Fibroblast of skin of right biceps (primary cell): ENCODE measurements at regions not wholly inside any gene's neighbourhood (a gene's known extent, or its start where the extent isn't known, plus 50 kb on each side); places are given as distances from the start of the nearest gene placed in this dataset.

Experiments used
- DNase-seq: peaks from one replicate; pipeline ENCODE4 v3.0.0-alpha.2; 2013

- DNase-seq = peak; percentile 75
Observed at GRCh38 chr13:97057176-97057575, 62.9 kb upstream of the OXGR1 start.

DNA sequence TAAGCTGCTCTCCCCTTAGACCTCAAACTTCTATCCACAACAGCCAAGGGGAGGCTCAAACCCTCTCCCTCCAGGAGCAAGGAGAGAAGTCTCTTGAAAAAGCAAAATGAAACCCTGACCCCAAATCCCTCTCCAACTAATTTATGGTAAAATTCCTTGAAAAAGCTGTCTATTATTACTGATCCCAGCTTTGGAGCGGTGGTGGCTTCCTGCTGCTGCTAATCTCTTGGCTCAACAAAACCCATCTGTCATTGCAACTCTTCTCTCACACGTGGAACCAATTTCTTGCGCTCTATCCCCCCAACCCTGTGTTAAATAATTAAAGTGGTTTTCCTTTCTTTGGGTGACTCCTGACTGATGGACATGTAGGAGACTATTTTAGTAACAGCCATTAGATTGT lies 64.1 kb upstream of the OXGR1 start:
- DNase-seq = peak; percentile 83

DNA sequence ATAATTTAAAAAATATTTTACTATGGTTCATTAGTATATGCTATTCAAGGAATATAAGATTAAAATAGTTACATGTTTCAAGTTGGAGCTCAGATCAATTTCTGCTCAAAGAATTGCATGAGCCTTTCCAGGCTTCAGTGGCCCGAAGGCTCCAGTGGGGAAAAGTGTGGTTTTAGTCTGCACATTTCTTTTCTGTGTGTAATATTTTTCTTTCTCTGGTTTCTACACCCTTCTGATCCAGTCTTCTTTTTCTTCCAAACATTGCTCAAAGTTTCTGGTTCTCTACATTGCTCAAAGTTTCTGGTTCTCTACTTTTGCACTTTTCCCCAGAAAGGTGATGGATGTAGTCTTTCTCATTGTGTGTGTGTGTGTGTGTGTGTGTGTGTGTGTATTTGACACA lies 64.7 kb upstream of the OXGR1 start:
- DNase-seq = peak; percentile 67

DNA sequence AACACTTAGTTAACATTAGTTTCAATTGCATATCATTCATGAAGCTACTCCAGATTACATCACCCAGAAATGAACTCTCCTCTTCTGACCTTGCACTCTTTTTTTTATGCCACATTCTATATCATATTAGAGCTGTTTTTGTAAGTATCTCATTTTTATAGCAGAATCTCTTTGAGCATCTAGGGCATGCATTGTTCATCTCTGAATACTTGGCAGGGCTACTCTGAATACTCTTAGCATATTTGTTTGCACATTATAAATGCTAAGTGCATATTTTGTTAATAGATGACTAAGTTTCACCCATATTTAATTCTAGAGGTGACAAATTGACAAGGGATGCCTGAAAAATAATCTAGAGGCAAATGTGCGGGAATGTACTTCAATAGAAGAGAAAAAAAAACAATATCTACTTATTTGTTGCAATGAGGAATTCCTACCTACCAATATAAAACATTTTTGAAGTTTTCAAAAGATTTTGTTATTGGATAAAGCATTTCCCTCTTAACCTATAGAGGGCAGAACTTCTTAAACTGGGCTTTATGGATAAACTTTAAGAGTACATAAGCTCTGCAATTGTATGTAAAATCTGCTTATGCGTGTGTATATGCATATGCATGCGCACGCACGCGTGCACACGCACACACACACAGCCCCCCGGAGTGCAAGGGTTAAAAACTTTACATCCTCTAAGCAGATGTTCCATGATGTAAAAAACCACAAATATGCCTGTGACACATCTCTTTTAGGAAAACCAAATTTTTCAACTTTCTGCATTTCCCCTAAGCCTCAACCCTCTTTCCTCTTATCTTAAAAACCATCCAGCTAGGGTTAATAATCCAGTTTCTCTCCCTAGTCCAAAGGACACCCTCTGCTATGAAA lies 73.0 kb upstream of the OXGR1 start:
- peak; percentile 79 for DNase-seq

GRCh38 chr13:97068151-97068550 lies 73.9 kb upstream of the OXGR1 start:
- peak; percentile 11 for DNase-seq

- no peak for DNase-seq
Observed at GRCh38 chr13:97069050-97069815, 75.0 kb upstream of the OXGR1 start.

GRCh38 chr13:97072297-97072696 lies 78.0 kb upstream of the OXGR1 start:
- no peak for DNase-seq

DNA sequence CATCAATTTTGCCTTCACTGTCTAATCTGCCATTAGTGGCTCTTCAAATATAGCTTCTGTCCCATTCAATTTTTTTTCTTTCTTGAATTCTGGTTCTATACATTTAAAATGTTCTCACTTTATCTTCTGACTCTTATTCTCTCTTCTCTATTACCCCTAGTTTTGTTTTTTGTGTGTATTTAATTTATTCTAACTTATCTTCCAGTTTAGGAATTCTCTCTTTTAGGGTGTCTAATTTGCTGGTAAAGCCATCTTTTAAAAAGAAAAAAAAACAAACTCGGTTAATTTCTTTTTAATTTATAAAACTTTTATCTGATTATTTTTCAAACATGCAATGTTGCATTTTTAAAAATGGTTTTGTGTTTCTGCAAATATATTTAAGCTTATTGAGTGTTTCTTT lies 80.3 kb upstream of the OXGR1 start:
- DNase-seq = no peak

DNA sequence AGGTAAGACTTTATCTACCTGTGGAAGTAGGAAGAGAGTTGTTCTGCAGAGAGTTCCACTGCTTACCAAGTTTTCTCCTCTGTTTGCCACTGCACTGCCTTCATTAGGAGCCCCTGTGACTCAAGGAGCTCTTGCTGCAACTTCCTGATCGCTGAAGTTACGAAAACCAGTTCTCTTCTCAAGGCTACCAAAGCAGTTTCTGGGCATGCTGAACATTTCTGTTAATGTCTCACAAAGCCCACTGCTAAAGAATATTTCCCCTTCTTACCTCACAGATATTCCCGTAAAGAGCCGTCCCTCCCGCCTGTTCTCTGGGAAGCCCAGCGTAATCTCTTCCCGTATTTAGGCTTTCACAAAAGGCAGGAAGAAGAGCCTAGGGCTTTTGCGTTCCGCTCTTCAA lies 82.6 kb upstream of the OXGR1 start:
- DNase-seq = no peak

DNA sequence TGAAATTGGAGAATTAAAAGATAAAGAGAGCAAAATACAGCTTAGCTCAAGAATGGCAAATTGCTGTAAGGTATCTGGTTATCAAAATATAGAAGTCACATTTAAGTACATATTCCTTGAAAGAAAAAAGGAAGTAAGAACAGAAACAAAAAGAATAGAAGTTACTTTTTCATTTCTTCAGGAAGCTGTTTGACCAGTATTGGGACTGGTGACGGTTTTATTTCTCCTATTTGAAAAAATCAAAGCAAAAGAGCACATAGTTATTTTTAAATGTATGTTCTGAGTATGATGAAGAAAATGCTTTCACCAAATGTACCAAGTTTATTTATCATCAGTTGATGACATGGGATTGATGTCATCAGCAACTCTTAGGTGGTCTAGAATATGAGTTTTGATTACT lies 83.1 kb upstream of the OXGR1 start:
- DNase-seq = no peak

DNA sequence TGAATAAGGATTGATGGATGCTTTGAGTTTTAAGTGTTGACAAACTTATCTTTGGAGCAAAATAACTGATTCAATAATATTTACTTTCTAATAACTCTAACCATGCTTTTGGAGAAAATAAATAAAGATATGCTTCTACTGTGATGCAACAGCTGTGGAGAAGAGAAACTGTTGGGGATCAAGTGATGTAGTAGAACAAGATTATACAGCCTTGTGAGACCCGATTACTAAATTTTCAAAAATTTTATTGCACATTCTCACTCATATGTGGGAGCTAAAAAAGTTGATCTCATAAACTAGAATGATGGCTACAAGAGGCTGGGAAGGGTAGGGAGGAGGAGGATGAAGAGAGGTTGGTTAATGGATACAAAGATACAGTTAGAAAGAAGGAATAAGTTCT lies 85.5 kb upstream of the OXGR1 start:
- no peak for DNase-seq

- DNase-seq = no peak
Observed at GRCh38 chr13:97082461-97083207, 88.4 kb upstream of the OXGR1 start.

- DNase-seq = no peak
Observed at GRCh38 chr13:97091196-97091595, 96.9 kb upstream of the OXGR1 start.

GRCh38 chr13:97100821-97101220 lies 106.5 kb upstream of the OXGR1 start:
- no peak for DNase-seq

DNA sequence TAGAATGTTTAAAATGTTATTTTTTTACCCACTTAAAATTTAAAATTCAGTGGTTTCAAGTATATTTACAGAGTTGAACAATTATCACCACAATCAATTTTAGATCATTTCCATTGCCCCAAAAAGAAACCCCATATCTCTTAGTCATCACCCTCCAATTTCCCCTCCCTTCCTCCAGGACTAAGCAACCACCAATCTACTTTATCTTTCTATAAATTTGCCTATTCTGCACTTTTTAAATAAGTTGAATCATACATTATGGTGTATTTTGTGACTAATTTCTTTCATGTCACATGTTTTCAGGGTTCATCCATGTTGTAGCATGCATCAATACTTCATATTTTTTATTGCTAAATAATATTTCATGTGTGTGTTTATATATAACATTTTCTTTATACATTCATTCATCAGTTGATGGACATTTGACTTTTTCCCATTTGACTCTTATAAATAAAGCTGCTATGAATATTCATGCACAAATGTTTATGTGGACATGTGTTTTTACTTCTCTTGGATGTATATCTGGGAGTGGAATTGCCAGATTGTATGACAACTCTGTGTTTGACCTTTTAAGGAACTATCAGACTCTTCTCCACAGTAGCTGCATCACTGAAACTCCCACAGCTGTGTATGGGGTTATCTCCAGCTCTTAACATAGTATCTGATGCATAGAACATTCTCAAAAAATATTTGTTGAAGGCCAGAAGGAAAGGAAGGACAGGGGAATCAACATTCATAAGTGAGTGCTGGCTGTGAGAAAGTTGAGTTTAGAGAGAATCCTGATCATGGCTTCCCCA lies 107.8 kb upstream of the OXGR1 start:
- no peak for DNase-seq

DNA sequence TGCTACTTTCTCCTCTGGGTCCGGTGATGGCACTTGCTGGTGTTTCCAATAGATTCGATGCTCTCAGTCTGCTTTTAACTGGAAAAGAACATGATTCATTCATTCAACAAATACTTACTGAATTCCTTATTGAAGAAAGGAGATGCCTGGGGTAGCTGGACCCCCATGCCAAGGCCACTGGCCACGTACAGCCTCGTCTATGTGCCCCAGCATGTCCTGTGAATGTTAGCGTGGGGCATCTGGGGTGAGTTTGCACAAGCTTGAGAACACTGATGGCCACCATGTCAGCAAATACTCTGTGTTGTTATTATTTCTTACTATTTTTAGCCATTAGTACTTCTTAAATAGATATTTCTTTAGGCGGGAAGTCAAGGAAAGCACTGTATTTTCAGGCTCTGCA lies 112.0 kb upstream of the OXGR1 start:
- DNase-seq = no peak

DNA sequence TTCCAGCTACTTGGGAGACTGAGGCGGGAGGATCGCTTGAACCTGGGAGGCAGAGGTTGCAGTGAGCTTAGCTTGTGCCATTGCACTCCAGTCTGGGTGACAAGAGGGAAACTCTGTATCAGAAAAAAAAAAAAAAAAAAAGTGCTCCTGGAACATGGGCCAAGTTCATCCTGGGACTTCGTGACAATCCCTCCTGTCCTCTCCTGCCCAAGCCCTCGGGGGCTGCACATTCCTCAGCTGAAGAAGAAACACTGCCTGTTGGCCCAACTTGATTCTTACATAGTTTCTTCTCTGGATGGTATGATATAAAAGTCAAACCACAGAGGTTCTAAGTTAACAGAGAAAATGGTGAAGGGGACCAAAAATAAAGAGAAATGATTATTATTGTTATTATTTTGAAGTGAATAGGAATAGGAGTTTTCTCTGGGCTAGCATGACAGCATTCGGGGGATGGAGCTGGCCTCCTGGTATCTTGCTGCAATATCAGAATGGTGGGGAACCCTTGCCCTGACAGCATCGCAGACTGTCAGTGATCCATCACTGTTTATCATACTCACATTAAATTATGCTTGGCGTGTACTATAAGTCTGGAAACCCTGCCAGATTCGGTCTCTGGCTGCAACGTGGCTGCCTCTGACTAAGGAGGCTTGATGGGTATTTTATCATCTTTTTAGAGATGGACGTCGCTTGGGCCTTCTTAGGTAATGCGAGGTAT lies 113.7 kb upstream of the OXGR1 start:
- peak; percentile 54 for DNase-seq

- peak; percentile 67 for DNase-seq
Observed at GRCh38 chr13:97108530-97108900, 113.6 kb upstream of the MBNL2 start.

DNA sequence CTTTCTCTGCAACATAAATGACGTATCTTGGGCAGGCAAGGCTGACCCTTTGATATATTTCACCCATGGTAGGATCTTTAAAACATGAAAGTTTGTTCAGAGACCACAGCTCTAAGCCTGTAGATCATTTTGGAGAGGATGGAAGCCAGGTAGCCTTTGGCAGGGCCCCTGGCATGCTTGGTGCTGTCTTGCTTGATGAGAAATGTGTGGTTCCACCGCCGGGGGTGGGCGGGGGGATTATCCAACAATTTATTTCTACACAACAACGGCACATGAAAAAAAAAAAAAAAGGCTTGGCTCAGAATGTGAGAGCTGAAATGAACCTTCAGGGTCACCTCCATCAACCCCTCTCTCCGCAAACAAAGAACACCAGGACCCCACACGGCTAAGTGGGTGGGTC lies 112.9 kb upstream of the MBNL2 start:
- no peak for DNase-seq

- DNase-seq = peak; percentile 90
Observed at GRCh38 chr13:97109841-97110492, 112.2 kb upstream of the MBNL2 start.

DNA sequence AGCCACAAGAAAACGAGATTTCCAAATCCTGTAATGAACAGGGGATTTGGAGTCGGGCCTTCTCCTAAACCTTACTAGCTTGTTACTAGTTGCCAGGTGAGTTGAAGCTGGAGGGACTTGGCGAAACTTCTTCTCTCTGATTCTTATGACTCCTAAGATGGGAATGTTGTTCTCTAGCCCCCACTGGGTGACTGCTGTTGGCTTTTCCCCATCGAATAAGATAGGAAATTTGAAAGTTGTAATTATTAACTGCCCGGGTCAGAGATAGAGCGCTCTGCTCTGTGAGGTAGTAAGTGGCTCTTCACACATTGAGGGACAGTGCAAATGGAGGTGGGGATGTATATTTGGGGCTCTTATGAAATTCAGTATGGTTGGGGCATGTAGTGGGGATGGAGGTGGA lies 111.2 kb upstream of the MBNL2 start:
- DNase-seq = no peak

DNA sequence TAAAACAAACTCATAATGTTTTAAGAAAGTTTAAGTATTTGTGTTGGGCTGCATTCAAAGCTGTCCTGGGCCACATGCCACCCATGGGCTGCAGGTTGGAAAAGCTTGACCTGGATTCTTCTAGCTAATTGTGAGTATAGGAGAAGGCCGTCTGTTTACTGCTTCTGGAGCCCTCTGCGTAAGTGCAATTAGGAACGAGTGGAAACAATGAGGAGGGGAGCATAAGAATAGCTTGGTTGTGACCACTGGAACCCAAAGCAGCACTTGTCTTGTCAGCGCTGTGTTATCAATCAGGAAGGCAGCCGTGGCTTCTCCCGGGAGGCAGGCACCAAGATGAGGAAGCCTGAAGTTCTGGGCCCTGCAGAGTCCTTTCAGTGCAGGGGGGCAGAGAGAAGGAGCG lies 110.4 kb upstream of the MBNL2 start:
- DNase-seq = no peak
